GM12892 (cell line): ENCODE measurements at regions not wholly inside any gene's neighbourhood (a gene's known extent, or its start where the extent isn't known, plus 50 kb on each side); places are given as distances from the start of the nearest gene placed in this dataset.

Experiments
- DNase-seq: peaks from one replicate; pipeline ENCODE4 v3.0.0; 2011; ENCODE audit not compliant: insufficient read length
- FAIRE-seq: peaks from 2 replicates; lab custom pipeline; 2011; peaks lifted over from hg19 to GRCh38; lab: Jason Lieb, UNC
- POLR2A ChIP-seq: IDR thresholded peaks from 2 replicates; pipeline ENCODE4 v1.6.1; 2011; ENCODE audit warnings: low read depth, low read length, control low read depth
- POLR2AphosphoS5 ChIP-seq: IDR thresholded peaks from 2 replicates; pipeline ENCODE4 v1.6.1; 2011; ENCODE audit warnings: low read depth, low read length, control low read depth
- TAF1 ChIP-seq: IDR thresholded peaks from 2 replicates; pipeline ENCODE4 v1.6.1; 2011; ENCODE audit warnings: low read depth, mild to moderate bottlenecking, control low read depth, low read length, borderline replicate concordance

GRCh38 chr16:80150978-80151721, 389.6 kb upstream of the DYNLRB2 start:
- DNase-seq (no peak), FAIRE-seq (no peak)
- TF ChIP-seq TAF1 (no peak), POLR2AphosphoS5 (no peak), POLR2A (no peak)

GRCh38 chr16:80148826-80149225, 392.0 kb upstream of the DYNLRB2 start:
- DNase-seq: no peak
- no peak for FAIRE-seq
- TF ChIP-seq POLR2AphosphoS5 (no peak), TAF1 (no peak), POLR2A (no peak)

- FAIRE-seq (no peak), DNase-seq (no peak)
- no peak for TF ChIP-seq POLR2AphosphoS5
- no peak for TF ChIP-seq TAF1
- no peak for TF ChIP-seq POLR2A
Observed at GRCh38 chr16:80147026-80147655, 393.7 kb upstream of the DYNLRB2 start.

GRCh38 chr16:80144191-80144590, 396.6 kb upstream of the DYNLRB2 start:
- DNase-seq: peak; percentile 9
- no peak for TF ChIP-seq TAF1
- TF ChIP-seq POLR2AphosphoS5: no peak
- TF ChIP-seq POLR2A: no peak
- peak; percentile 56 for FAIRE-seq

- TF ChIP-seq POLR2A: no peak
- TF ChIP-seq TAF1: no peak
- no peak for TF ChIP-seq POLR2AphosphoS5
- FAIRE-seq (no peak), DNase-seq (no peak)
Observed at GRCh38 chr16:80142940-80143339, 397.9 kb upstream of the DYNLRB2 start.

GRCh38 chr16:80142281-80142680, 398.5 kb upstream of the DYNLRB2 start:
- no peak for TF ChIP-seq TAF1
- no peak for TF ChIP-seq POLR2AphosphoS5
- no peak for TF ChIP-seq POLR2A
- FAIRE-seq (no peak), DNase-seq (no peak)

- no peak for TF ChIP-seq POLR2A
- no peak for TF ChIP-seq POLR2AphosphoS5
- no peak for TF ChIP-seq TAF1
- no peak for DNase-seq
- no peak for FAIRE-seq
Observed at GRCh38 chr16:80129791-80130190, 411.0 kb upstream of the DYNLRB2 start.

- DNase-seq (no peak), FAIRE-seq (no peak)
- no peak for TF ChIP-seq POLR2A
- TF ChIP-seq TAF1: no peak
- no peak for TF ChIP-seq POLR2AphosphoS5
Observed at GRCh38 chr16:80125677-80126076, 415.1 kb upstream of the DYNLRB2 start.

- TF ChIP-seq POLR2AphosphoS5 (no peak), POLR2A (no peak), TAF1 (no peak)
- FAIRE-seq (no peak), DNase-seq (no peak)
Observed at GRCh38 chr16:80123189-80123588, 417.6 kb upstream of the DYNLRB2 start.

- DNase-seq (no peak), FAIRE-seq (no peak)
- TF ChIP-seq TAF1: no peak
- TF ChIP-seq POLR2AphosphoS5: no peak
- no peak for TF ChIP-seq POLR2A
Observed at GRCh38 chr16:80122115-80122514, 418.7 kb upstream of the DYNLRB2 start.

GRCh38 chr16:80121522-80121909, 419.3 kb upstream of the DYNLRB2 start:
- TF ChIP-seq POLR2AphosphoS5 (no peak), TAF1 (no peak), POLR2A (no peak)
- FAIRE-seq (no peak), DNase-seq (no peak)

GRCh38 chr16:80120899-80121521, 419.8 kb upstream of the DYNLRB2 start:
- FAIRE-seq: no peak
- no peak for TF ChIP-seq POLR2A
- no peak for TF ChIP-seq POLR2AphosphoS5
- no peak for TF ChIP-seq TAF1
- no peak for DNase-seq
